Kidney tubule cell (primary cell): ENCODE measurements at regions not wholly inside any gene's neighbourhood (a gene's known extent, or its start where the extent isn't known, plus 50 kb on each side); places are given as distances from the start of the nearest gene placed in this dataset.
A peak's percentile ranks its signal among the peaks of the same experiment; 100 is the strongest.
"Not testable (repeated sequence)": the region's sequence is repeated elsewhere in the genome, so short reads cannot be mapped to it uniquely, and the experiment has no call there.

Source experiments
- DNase-seq: peaks from one replicate; pipeline ENCODE4 v3.0.0-alpha.2; 2018; ENCODE audit warnings: low spot score

DNA sequence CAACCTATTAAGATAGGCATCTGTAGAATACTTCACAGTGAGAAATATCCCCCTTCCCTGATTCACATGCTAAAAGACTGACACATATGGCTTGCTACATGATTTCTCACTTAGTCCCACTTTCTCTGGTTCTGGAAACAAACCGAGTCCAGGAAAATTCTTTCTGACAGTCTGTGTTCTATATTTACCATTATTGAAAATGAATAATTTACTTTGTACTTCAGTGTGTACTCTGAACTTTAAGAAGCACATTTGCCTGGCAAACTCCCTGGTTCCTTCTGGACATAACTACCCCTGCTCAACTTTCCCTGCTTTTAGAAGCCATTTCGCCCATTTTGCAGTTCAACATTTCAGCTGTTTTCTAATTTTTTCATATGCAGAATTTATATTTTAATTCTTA lies 53.6 kb downstream of the APCS start:
- no peak for DNase-seq

DNA sequence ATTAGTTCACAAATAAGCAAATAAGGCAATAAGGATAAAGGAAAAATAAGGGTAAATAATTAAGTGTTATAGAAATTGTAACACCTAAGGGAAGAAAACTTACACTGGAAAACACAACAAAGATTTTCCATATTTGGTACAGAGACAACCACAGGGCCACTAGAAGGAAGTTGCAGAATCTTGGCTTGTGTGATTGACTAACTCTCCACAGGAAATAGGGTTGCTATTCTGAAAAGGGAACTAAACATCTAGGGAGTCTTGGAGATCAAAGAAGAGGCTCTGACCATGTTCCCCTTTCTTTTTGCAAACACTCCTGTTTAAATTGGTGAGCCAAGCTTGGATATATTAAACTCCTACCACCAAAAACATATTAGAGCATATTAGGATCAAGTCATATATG lies 59.1 kb downstream of the APCS start:
- no peak for DNase-seq

- DNase-seq = peak; percentile 29
These were observed 60.0 kb downstream of the APCS start for GRCh38 chr1:159647616-159648015.

DNA sequence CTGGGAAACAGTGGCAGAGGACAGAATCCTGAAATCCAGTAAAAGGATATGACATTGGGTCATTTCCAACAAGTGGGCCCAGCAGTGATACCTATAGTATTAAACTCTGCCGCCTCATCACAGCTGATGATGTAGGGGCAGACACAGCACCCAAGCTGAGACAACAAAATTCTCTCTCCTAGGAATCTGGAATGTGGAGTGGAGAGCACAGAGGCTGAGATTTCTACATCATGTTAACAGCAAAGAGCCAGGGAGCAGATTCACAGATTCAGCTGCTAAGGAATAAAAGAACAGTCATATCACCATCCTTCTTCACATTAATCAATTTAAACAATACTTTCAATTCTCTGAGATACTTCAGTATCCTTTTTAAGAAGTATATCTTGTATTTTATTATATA lies 61.9 kb downstream of the CRP start:
- DNase-seq = no peak

GRCh38 chr1:159653201-159653600 lies 61.2 kb downstream of the CRP start:
- DNase-seq = no peak

GRCh38 chr1:159657477-159657876 lies 56.9 kb downstream of the CRP start:
- DNase-seq = not testable (repeated sequence)
